ENCODE measurements at regions not wholly inside any gene's neighbourhood (a gene's known extent, or its start where the extent isn't known, plus 50 kb on each side); places are given as distances from the start of the nearest gene placed in this dataset.

DNA sequence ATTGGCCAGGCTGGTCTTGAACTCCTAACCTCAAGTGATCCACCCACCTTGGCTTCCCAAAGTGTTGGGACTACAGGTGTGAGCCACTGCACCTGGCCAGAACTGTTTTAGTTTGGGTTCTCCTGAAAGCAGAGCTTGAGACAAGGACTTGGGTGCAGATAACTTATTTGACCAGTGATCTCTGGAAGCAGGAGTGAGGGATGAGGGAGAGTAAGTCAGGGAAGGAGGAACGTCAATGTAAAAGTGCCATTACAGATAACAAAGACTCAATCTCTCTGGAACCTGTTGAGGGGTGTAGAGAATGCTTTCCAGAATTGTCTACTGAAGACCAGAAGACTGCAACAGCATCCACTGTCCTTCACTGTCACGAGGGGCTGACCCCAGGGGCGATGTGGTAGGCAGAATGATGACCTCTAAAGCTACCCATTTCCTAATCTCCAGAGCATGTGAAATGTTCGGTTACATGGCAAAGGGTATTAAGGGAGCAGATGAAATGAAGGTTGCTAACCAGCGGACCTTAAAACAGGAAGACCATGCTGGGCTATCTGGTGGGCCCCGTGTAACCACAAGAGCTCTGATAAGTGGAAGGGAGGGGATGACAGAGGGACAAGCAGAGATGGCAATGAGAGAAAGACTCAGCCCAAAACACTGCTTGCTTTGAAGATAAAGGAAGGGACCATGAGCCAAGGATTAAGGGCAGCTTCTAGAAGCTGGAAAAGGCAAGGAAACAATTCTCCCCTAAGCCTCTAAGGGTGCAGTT, 207.8 kb downstream of the RBM19 start:
- TF ChIP-seq, protein P1, sequence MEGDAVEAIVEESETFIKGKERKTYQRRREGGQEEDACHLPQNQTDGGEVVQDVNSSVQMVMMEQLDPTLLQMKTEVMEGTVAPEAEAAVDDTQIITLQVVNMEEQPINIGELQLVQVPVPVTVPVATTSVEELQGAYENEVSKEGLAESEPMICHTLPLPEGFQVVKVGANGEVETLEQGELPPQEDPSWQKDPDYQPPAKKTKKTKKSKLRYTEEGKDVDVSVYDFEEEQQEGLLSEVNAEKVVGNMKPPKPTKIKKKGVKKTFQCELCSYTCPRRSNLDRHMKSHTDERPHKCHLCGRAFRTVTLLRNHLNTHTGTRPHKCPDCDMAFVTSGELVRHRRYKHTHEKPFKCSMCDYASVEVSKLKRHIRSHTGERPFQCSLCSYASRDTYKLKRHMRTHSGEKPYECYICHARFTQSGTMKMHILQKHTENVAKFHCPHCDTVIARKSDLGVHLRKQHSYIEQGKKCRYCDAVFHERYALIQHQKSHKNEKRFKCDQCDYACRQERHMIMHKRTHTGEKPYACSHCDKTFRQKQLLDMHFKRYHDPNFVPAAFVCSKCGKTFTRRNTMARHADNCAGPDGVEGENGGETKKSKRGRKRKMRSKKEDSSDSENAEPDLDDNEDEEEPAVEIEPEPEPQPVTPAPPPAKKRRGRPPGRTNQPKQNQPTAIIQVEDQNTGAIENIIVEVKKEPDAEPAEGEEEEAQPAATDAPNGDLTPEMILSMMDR (IDR thresholded peaks at IDR 0.05; ENCODE audit: insufficient read depth, low read length, poor library complexity, severe bottlenecking), result no peak
- Histone ChIP-seq H3K36me3 (ENCODE audit: control insufficient read depth, insufficient read depth, low read length) (no peaks in the 10 kb centered on the region), H3K27me3 (ENCODE audit: control insufficient read depth, insufficient read depth, low read length) (peaks cover 18% of the 10 kb centered on the region), H3K4me3 (ENCODE audit: low read depth, low read length) (no peak overlapping the region)
- DNase-seq (ENCODE audit: low read depth), result no peak

DNA sequence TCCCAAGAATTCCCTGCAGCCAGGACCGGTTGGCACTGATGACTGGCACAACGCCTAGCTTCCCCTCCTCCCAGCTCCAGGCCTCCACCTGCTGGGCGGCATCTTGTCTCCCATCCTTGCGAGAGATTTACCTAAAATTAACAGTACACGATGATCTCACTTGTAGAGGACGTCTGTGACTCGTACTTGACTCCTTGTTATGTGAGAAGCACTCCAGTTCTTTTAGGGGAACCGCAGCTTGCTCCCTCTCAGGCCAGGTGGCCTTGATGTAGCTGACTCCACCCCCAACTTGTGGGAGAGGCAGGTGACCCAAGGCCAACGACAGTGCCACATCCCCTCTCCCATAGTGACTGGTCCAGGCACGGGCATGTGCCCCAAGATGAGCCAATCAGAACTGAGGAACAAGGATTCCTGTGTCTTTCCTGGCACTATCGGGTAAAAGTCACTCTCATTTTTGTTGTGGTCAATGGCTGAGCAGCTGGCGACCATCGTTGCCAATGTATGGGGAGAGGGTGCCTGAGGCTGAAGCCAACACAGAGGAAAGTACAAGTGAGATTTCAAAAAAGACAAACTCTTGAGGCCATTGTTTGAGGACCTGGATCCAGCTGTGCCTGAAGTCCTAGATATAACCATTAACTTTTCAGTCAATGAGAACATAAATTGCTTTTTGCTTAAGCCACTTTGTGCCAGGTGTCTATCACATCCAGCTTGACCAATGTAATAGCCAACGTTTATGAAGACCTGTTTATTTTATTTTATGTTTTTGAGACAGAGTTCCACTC, 208.7 kb downstream of the RBM19 start:
- Histone ChIP-seq H3K4me3 (ENCODE audit: low read depth, low read length) (no peak overlapping the region), H3K27me3 (ENCODE audit: control insufficient read depth, insufficient read depth, low read length) (peaks cover 9% of the 10 kb centered on the region), H3K36me3 (ENCODE audit: control insufficient read depth, insufficient read depth, low read length) (no peaks in the 10 kb centered on the region)
- no peak for DNase-seq (ENCODE audit: low read depth)
- TF ChIP-seq, protein P1 (IDR thresholded peaks at IDR 0.05; ENCODE audit: insufficient read depth, low read length, poor library complexity, severe bottlenecking), result no peak

DNA sequence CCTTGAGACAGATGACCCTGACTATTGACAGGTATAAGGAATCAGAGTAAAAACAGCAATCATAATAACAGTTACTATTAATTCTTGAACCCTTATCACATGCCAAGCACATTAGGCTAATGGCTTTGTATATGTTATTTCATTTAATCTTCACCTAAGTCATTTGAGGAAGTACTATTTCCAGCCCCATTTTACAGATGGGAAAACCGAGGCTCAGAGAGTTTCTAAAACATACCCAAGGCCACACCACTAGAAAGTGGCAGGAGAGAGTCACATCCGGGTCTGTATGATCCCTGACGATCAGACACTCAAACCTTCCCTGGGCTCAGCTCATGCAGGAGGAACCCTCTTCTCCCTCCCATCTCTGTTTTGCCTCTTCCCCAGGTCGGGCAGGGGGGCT, 209.5 kb downstream of the RBM19 start:
- H3K36me3 ChIP-seq (ENCODE audit: control insufficient read depth, insufficient read depth, low read length), result no peaks in the 10 kb centered on the region
- H3K27me3 ChIP-seq (ENCODE audit: control insufficient read depth, insufficient read depth, low read length), result peaks cover 2% of the 10 kb centered on the region
- TF ChIP-seq, protein P1 (IDR thresholded peaks at IDR 0.05; ENCODE audit: insufficient read depth, low read length, poor library complexity, severe bottlenecking), result no peak
- no peak overlapping the region for H3K4me3 ChIP-seq (ENCODE audit: low read depth, low read length)
- DNase-seq (ENCODE audit: low read depth), result no peak

DNA sequence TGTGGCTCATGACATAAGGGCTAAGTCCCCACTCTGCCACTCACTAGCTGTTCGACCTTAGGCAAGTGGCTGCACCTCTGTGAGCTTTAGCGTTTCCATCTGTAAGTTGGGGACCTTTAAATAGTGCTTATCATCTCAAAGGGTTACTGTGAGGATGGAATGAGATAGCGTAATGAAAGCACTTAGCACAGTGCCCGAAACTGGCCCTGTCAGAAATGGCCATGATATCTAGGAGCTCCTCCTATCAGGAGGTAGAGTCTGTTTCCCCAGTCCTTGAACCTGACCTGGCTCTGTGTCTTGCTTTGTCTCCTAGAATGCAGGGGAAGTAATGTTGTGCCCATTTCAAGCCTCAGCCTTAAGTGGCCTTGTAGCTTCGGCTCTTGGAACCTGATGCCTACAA, 211.0 kb downstream of the RBM19 start:
- DNase-seq (ENCODE audit: low read depth), result no peak
- Histone ChIP-seq H3K27me3 (ENCODE audit: control insufficient read depth, insufficient read depth, low read length) (peaks cover 2% of the 10 kb centered on the region), H3K4me3 (ENCODE audit: low read depth, low read length) (no peak overlapping the region), H3K36me3 (ENCODE audit: control insufficient read depth, insufficient read depth, low read length) (no peaks in the 10 kb centered on the region)
- TF ChIP-seq, protein P1 (IDR thresholded peaks at IDR 0.05; ENCODE audit: insufficient read depth, low read length, poor library complexity, severe bottlenecking), result no peak

- Histone ChIP-seq H3K36me3 (ENCODE audit: control insufficient read depth, insufficient read depth, low read length) (no peaks in the 10 kb centered on the region), H3K27me3 (ENCODE audit: control insufficient read depth, insufficient read depth, low read length) (peaks cover 6% of the 10 kb centered on the region), H3K4me3 (ENCODE audit: low read depth, low read length) (no peak overlapping the region)
- TF ChIP-seq, protein P1 (IDR thresholded peaks at IDR 0.05; ENCODE audit: insufficient read depth, low read length, poor library complexity, severe bottlenecking), result no peak
- DNase-seq (ENCODE audit: low read depth), result no peak
Observed at GRCh38 chr12:113751513-113751912, 214.6 kb downstream of the RBM19 start.

Data from kidney epithelial cell (primary cell).